ENCODE measurements at regions not wholly inside any gene's neighbourhood (a gene's known extent, or its start where the extent isn't known, plus 50 kb on each side); places are given as distances from the start of the nearest gene placed in this dataset.

DNA sequence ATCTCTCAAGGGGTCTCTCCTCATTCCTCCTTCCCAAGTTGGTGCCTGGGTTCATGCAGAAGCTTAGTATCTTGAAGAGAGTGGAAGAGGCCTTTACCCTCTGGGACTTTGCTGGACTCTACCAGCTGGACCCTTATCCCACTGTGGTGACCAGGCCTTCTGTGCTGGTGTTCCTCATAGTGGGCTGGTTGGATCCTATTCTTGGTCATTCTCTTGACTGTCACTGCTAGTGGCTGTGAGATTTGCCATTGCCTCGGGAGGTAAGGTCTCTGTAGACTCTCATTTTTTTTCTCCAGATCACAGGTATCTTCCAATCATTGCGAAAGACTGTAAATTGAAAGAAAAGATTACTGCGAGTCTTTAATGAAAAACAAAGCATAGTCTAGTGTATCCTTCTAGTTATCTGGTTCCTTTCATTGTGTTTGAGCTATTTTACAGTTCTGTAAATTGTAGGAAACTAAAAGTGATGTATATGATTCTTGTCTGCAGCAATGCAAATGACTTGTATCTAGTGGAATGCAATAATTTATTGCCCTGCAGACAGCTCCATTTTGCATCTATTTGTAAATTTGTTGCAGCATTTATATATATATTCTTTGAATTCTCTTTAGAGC, 217.9 kb downstream of the AEBP2 start:
- no peak for TF ChIP-seq TEAD4 (IDR thresholded peaks at IDR 0.05)
- no peak for TF ChIP-seq TAF1 (IDR thresholded peaks at IDR 0.05; ENCODE audit: low read depth)
- TF ChIP-seq CEBPB (IDR thresholded peaks at IDR 0.05), result no peak
